HG02884 (cell line): ENCODE measurements at regions not wholly inside any gene's neighbourhood (a gene's known extent, or its start where the extent isn't known, plus 50 kb on each side); places are given as distances from the start of the nearest gene placed in this dataset.

ENCODE experiments used
- ATAC-seq: cut with Tn5 transposase; IDR thresholded peaks from one replicate; pipeline ENCODE4 v1.9.1; 2021; ENCODE audit warnings: mild to moderate bottlenecking, moderate library complexity; ENCODE audit not compliant: unreplicated experiment

DNA sequence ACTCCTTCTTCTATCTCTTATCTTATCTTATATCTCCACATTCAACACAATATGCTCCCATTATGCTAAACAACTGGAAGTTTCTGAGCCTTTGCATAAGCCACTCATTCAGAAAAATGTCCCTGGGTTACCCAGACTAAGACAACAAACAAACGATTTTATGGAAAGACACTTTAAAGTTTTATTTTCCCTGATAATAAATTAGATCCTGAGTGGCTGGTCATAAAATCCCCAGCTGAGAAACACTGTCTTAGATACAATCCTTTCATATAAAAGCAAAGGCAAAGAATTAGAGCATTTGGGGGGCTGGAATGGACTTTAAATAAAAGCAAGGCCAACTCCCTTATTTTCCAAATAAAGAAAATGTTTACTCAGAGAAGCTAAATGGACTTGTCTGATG lies 322.3 kb downstream of the GBE1 start:
- ATAC-seq: no peak

GRCh38 chr3:81437683-81438082 lies 323.8 kb downstream of the GBE1 start:
- ATAC-seq: no peak

DNA sequence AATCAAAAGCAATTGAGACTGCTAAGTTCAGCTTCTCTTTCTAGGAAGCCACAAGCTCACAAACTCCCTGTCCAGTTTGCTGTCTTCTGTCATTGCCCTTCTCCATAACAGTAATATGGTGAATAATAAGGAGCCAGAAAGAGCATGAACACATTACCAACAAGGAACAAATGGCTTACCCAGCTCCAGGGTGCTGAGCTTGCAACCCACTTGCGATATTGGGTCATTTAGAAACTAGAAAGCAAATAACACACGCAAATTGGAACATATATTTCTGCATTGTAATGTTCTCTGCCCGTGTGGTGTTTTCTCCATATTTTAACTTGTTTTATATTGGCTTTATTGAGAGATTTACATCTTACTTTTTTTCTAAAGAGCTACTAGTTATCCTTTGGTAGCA lies 325.3 kb downstream of the GBE1 start:
- ATAC-seq: no peak

DNA sequence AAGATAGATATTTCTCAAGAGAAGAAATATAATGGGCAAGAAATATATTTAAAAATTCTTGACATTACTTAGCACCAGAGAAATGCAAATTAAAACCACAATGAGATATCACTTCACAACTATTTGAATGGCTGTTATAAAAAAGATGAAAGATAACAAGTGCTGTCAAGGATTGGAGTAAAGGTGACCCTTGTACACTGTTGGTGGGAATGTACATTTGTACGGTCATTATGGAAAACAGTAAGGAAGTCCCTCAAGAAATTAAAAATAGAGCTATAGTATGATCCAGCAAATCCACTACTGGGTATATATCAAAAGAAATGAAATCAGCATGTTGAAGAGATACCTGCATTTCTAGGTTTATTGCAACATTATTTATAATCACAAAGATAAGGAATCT lies 326.4 kb downstream of the GBE1 start:
- ATAC-seq: no peak

DNA sequence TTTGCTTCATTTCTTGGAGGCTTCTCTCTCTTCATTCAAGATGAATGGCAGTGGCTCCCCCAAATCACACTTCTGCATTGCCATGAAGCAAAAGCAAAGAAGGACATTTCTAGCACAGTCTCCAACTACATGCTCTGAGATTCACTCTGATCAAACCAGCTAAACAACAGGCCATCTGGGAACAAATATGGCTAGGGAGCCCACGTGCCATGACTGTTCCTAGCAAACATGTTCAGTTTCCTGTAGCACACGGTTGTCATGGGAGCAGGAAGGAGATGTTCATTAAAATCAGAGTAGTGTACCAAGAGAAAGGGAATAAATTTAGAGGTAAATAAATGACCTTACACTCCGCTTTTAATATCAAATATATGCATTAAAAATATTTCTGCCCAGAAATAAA lies 327.3 kb downstream of the GBE1 start:
- ATAC-seq: no peak

GRCh38 chr3:81433675-81434074 lies 327.8 kb downstream of the GBE1 start:
- ATAC-seq: no peak

GRCh38 chr3:81432456-81432855 lies 329.0 kb downstream of the GBE1 start:
- no peak for ATAC-seq

- ATAC-seq: no peak
Observed at GRCh38 chr3:81426826-81427577, 334.4 kb downstream of the GBE1 start.

- ATAC-seq: no peak
Observed at GRCh38 chr3:81425198-81425868, 336.1 kb downstream of the GBE1 start.

DNA sequence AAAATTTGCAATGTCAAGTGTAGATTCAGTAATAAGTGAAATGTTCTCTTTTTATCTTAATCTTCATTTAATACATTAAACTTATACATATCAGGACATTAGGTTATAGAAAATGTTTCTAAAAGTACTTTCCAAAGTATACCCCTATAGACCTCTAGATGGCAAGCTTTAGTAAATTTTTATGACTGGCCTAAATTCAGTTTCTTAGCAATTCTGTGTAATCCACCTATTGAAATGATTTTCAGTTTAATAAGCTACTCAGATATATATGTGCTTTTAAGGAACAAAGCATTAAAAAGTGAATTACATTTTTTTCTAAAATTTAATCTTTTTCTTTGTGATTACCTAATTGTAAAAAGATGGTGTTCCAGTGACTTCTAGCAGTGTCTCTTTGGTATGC lies 342.2 kb downstream of the GBE1 start:
- ATAC-seq: peak; percentile 70

DNA sequence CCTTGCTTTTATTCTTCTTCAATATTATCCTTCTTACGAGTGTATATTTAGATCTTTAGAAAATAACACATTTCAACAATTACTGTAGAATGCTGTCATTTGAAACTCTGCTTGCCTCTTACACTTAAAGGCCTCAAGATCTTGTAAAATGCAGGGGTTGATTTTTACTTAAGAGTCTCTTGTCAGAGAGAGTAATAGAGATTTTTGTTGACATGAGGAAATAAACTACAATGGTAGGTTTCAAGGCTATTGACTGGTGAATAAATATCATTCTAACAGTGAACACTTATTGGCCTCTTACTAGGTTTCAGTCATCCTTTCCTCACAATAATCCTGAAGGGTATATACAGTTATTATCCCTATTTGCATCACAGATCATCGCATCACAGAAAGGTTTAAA lies 344.6 kb downstream of the GBE1 start:
- no peak for ATAC-seq

DNA sequence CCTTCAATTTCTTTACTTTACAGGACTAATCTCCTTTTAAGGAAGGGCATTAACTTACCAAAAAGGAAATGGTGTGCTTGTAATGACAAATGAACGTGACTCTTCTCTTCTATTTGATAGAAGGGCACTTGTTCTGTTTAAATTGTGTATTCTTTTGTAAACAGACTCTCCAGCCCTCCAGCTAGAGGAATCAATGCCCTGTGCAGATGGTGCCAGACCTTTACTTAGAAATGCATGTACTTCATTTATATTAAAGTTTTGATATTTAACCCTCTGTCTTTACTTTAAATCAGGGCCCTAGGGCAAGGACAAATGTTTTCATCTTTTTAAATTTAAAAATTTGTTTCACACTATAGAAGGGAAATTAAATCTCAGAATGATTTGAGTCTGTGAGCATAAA lies 355.1 kb downstream of the GBE1 start:
- no peak for ATAC-seq

- no peak for ATAC-seq
Observed at GRCh38 chr3:81395739-81396513, 365.5 kb downstream of the GBE1 start.

- ATAC-seq: no peak
Observed at GRCh38 chr3:81394651-81395524, 366.6 kb downstream of the GBE1 start.

GRCh38 chr3:81393251-81393650 lies 368.2 kb downstream of the GBE1 start:
- ATAC-seq: no peak

- no peak for ATAC-seq
Observed at GRCh38 chr3:81390796-81391195, 370.6 kb downstream of the GBE1 start.

DNA sequence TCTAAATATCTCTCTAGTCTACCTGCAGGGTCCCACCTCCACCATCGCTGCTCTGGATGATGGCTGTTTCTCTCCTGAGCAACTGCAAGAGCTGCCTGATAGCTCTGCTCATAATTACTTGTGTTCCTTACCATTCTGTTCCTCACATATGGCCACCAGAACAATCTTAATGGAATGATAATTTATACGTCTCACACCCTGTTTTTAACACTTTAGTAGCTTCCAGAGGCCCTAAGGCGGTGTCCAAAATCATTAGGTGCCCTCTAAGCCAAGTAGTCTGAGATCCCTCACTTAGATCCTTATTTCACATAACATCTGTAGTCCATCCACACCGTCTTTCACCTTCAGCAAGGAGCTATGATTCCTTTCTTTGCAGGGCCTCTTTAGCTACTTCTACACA lies 373.3 kb downstream of the GBE1 start:
- ATAC-seq: no peak

GRCh38 chr3:81382470-81382869 lies 379.0 kb downstream of the GBE1 start:
- ATAC-seq: no peak

DNA sequence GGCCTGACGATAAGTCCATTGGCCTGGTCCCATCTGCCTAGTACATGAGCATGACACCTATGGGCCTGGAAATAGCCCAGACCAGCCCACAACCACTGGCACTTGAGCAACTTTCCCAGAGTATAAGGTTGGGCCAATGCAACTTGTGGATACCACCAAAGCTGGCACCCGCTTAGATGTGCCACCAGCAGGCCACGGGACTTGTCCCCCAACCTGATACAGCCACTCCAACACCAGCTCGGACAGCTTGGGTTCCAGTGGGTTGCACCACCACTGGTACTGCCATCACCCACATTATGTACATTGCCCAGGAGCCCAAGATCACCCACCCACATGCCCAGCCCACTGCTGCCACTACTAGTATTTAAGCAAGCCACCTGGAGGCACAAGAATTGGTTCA lies 381.2 kb downstream of the GBE1 start:
- ATAC-seq: no peak

DNA sequence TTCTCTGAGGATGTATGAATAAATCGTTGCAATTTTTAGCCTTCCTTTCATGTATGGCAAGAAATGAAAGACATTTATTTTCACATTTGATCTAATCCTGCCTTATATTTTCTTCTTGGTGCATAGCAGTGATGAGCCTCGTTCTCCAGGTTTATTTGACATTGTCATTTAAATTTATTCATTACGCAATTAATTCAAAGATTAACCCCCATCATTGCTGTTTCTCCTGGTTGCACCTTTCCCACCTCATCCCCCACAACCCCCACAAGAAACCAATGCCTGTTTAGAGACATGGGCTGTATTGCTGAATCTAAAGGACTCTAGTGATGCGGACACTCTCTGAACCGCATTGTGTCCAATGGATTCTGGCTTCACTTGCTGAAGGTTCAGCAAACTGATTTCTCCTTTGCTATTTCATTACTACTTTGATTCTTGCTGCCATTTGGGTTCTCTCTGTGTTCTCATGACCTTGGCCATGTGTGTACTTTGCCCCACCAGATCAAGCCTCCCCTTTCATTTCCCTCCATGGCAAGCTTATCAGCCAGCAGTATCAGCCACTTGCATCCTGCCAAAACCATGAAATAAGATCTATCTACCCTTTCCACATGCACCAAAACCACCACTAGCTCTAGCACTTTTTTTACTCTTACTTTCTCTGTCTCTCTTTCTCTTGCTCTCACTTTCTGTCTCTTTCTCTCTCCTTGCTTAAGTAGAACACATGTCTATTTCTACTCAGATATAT lies 382.7 kb downstream of the GBE1 start:
- no peak for ATAC-seq
